PFSK-1 (cell line): ENCODE measurements at regions not wholly inside any gene's neighbourhood (a gene's known extent, or its start where the extent isn't known, plus 50 kb on each side); places are given as distances from the start of the nearest gene placed in this dataset.

Source experiments
- POLR2AphosphoS5 ChIP-seq: IDR thresholded peaks from 2 replicates; pipeline ENCODE4 v1.6.1; 2012; ENCODE audit warnings: low read depth, mild to moderate bottlenecking, control low read depth, low read length, moderate library complexity
- TAF1 ChIP-seq: IDR thresholded peaks from 2 replicates; pipeline ENCODE4 v1.6.1; 2012; ENCODE audit warnings: low read length, control low read depth, borderline replicate concordance; ENCODE audit not compliant: insufficient read depth

DNA sequence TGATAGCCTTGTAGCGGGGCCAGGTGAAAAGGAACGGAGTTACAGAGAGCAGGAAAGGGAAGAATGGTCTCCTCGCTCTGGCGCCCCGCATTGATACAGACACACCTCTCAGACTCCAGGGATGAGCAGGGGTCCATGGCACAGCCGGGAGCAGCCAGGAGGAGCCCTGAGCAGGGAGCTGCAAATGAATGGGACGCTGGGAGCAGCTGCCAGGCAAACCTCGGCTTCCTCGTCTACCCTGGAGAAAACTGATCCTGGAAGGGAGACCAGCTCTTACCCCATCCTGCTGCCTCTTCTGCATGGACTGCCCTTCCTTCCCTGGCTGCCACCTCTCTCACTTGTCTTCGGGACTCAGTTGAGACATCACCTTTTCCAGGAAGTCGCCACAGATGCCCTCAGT, 97.3 kb upstream of the MAFB start:
- no peak for TF ChIP-seq POLR2AphosphoS5
- no peak for TF ChIP-seq TAF1
